ENCODE measurements at regions not wholly inside any gene's neighbourhood (a gene's known extent, or its start where the extent isn't known, plus 50 kb on each side); places are given as distances from the start of the nearest gene placed in this dataset.

DNA sequence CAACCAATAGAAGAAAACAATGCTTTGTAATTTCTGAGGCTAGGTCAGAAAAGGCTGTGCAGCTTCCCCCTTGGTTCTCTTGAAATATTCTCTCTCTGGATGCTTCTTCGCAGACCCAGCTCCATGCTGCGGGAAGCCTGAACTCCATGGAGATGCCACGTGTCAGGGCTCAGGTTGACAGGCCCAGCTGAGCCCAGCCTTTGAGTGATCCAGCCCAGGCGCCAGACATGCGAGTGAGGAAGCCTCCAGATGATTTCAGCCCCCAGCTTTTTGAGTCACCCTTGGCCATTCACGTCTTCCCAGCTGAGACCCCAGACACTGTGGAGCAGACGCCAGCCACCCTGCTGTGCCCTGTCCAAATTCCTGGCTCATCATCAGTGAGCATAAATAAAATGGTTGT lies 378.4 kb upstream of the NRP1 start:
- no peaks in the 10 kb centered on the region for H3K36me3 ChIP-seq (ENCODE audit: low read depth)
- no peak overlapping the region for H3K27ac ChIP-seq (ENCODE audit: poor library complexity, severe bottlenecking)
- TF ChIP-seq, protein P1, sequence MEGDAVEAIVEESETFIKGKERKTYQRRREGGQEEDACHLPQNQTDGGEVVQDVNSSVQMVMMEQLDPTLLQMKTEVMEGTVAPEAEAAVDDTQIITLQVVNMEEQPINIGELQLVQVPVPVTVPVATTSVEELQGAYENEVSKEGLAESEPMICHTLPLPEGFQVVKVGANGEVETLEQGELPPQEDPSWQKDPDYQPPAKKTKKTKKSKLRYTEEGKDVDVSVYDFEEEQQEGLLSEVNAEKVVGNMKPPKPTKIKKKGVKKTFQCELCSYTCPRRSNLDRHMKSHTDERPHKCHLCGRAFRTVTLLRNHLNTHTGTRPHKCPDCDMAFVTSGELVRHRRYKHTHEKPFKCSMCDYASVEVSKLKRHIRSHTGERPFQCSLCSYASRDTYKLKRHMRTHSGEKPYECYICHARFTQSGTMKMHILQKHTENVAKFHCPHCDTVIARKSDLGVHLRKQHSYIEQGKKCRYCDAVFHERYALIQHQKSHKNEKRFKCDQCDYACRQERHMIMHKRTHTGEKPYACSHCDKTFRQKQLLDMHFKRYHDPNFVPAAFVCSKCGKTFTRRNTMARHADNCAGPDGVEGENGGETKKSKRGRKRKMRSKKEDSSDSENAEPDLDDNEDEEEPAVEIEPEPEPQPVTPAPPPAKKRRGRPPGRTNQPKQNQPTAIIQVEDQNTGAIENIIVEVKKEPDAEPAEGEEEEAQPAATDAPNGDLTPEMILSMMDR (IDR thresholded peaks at IDR 0.05; ENCODE audit: poor library complexity, severe bottlenecking), result no peak
- no peaks in the 10 kb centered on the region for H3K27me3 ChIP-seq (ENCODE audit: insufficient read depth, poor library complexity, severe bottlenecking)
- H3K9me3 ChIP-seq (ENCODE audit: severe bottlenecking), result no peaks in the 10 kb centered on the region
- ATAC-seq (ENCODE audit: low read depth) (no peak), DNase-seq (ENCODE audit: low spot score) (no peak)
- H3K4me3 ChIP-seq (ENCODE audit: severe bottlenecking), result no peak overlapping the region
- no peaks in the 10 kb centered on the region for H3K4me1 ChIP-seq (ENCODE audit: insufficient read depth, poor library complexity, severe bottlenecking)

DNA sequence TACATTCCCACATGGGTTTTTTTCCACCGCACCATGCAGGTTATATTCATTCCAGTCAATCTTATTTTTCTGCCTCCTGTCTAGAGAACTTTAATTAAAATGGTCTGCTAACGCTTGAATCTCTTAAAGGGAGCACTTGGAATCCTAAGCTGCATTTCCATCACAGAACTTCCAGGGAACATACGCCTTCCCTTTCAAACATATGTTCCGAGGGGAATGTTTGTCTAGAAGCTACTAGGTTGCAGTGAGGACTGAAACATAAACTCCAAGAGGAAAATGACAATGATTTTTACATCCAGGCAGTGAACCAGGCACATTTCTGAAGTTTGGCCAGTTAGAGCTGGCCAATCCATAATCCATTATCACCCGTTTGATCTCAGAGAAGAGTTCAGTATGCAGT lies 375.5 kb upstream of the NRP1 start:
- Histone ChIP-seq H3K36me3 (ENCODE audit: low read depth) (no peaks in the 10 kb centered on the region), H3K9me3 (ENCODE audit: severe bottlenecking) (no peaks in the 10 kb centered on the region), H3K4me1 (ENCODE audit: insufficient read depth, poor library complexity, severe bottlenecking) (no peaks in the 10 kb centered on the region), H3K27ac (ENCODE audit: poor library complexity, severe bottlenecking) (no peak overlapping the region), H3K27me3 (ENCODE audit: insufficient read depth, poor library complexity, severe bottlenecking) (no peaks in the 10 kb centered on the region), H3K4me3 (ENCODE audit: severe bottlenecking) (no peak overlapping the region)
- TF ChIP-seq, protein P1 (IDR thresholded peaks at IDR 0.05; ENCODE audit: poor library complexity, severe bottlenecking), result no peak
- ATAC-seq (ENCODE audit: low read depth) (no peak), DNase-seq (ENCODE audit: low spot score) (no peak)

GRCh38 chr10:33709008-33709753 lies 374.7 kb upstream of the NRP1 start:
- Histone ChIP-seq H3K27me3 (ENCODE audit: insufficient read depth, poor library complexity, severe bottlenecking) (no peaks in the 10 kb centered on the region), H3K36me3 (ENCODE audit: low read depth) (no peaks in the 10 kb centered on the region), H3K9me3 (ENCODE audit: severe bottlenecking) (no peaks in the 10 kb centered on the region), H3K4me1 (ENCODE audit: insufficient read depth, poor library complexity, severe bottlenecking) (peaks cover 8% of the 10 kb centered on the region), H3K4me3 (ENCODE audit: severe bottlenecking) (no peak overlapping the region), H3K27ac (ENCODE audit: poor library complexity, severe bottlenecking) (no peak overlapping the region)
- DNase-seq (ENCODE audit: low spot score) (no peak), ATAC-seq (ENCODE audit: low read depth) (no peak)
- TF ChIP-seq, protein P1 (IDR thresholded peaks at IDR 0.05; ENCODE audit: poor library complexity, severe bottlenecking), result no peak

DNA sequence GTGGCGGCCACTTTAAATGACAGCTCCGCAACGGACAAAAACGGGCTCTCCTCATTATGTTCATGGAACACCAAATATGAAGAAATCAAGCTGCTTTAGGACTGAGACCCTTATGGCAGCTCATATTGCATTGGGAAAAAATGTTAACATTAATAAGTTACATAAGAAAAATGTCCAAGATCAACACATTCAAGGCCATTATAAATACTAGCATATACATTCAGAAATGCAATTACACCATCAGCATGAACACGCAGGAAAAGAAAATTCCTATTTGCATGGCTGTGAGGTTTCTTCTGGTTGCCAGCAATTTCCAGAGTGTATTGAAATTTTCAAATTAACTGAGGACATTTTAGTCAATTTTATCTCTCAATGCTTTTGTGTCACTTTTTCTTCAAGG lies 374.1 kb upstream of the NRP1 start:
- no peak for ATAC-seq (ENCODE audit: low read depth)

GRCh38 chr10:33706746-33707145 lies 372.3 kb upstream of the NRP1 start:
- TF ChIP-seq, protein P1 (IDR thresholded peaks at IDR 0.05; ENCODE audit: poor library complexity, severe bottlenecking), result no peak
- DNase-seq (ENCODE audit: low spot score), result no peak
- peaks cover 13% of the 10 kb centered on the region for H3K4me1 ChIP-seq (ENCODE audit: insufficient read depth, poor library complexity, severe bottlenecking)
- no peak overlapping the region for H3K4me3 ChIP-seq (ENCODE audit: severe bottlenecking)
- H3K9me3 ChIP-seq (ENCODE audit: severe bottlenecking), result no peaks in the 10 kb centered on the region
- no peak for ATAC-seq (ENCODE audit: low read depth)
- no peak overlapping the region for H3K27ac ChIP-seq (ENCODE audit: poor library complexity, severe bottlenecking)
- no peaks in the 10 kb centered on the region for H3K27me3 ChIP-seq (ENCODE audit: insufficient read depth, poor library complexity, severe bottlenecking)
- H3K36me3 ChIP-seq (ENCODE audit: low read depth), result no peaks in the 10 kb centered on the region

More for the DNA sequence above, 374.1 kb upstream of the NRP1 start:
- Histone ChIP-seq H3K4me3 (ENCODE audit: severe bottlenecking) (no peak overlapping the region), H3K27me3 (ENCODE audit: insufficient read depth, poor library complexity, severe bottlenecking) (no peaks in the 10 kb centered on the region), H3K36me3 (ENCODE audit: low read depth) (no peaks in the 10 kb centered on the region), H3K4me1 (ENCODE audit: insufficient read depth, poor library complexity, severe bottlenecking) (peaks cover 13% of the 10 kb centered on the region), H3K27ac (ENCODE audit: poor library complexity, severe bottlenecking) (no peak overlapping the region), H3K9me3 (ENCODE audit: severe bottlenecking) (no peaks in the 10 kb centered on the region)
- TF ChIP-seq, protein P1 (IDR thresholded peaks at IDR 0.05; ENCODE audit: poor library complexity, severe bottlenecking), result no peak
- no peak for DNase-seq (ENCODE audit: low spot score)
